Motor neuron (in vitro differentiated cells): ENCODE measurements at regions not wholly inside any gene's neighbourhood (a gene's known extent, or its start where the extent isn't known, plus 50 kb on each side); places are given as distances from the start of the nearest gene placed in this dataset.

Experiments
- ATAC-seq, 8 experiments: fragments of 200-7000 bp; cut with Tn5 transposase; replicated peaks in 6 of 8; 2 replicates each; pipeline ENCODE4 v1.8.0; 2021; ENCODE audit warnings: mild to moderate bottlenecking in 8 of 8, moderate library complexity in 8 of 8
- H3K27ac ChIP-seq, 2 donors: fragments of 250-450 bp; sonication (Bioruptor Pico); 2 replicates each; pipeline ENCODE4 v1.9.0; 2021; ENCODE audit warnings: antibody characterized with exemption in 2 of 2, mild to moderate bottlenecking in 2 of 2, moderate library complexity in 1 of 2
- H3K4me1 ChIP-seq, 2 donors: fragments of 250-450 bp; sonication (Bioruptor Pico); replicated peaks in 1 of 2; 2 replicates each; pipeline ENCODE4 v1.6.1; 2021; ENCODE audit warnings: antibody characterized with exemption in 2 of 2, mild to moderate bottlenecking in 2 of 2, moderate library complexity in 1 of 2
- H3K4me3 ChIP-seq, 5 donors: fragments of 250-450 bp; sonication (Bioruptor Pico); 2 replicates each; pipeline ENCODE4 v1.9.0; 2021; ENCODE audit warnings: antibody characterized with exemption in 5 of 5, mild to moderate bottlenecking in 5 of 5, moderate library complexity in 4 of 5
- WGBS, 10 experiments: fragments of 450-650 bp; shearing (Covaris generic); methylation state at CpG; one replicate each; pipeline ENCODE4 v1.0.0; 2022; 5-methylcytosine and 5-hydroxymethylcytosine counted together
- in situ Hi-C, 9 experiments: fragments of 400-800 bp; cut with MboI; loops; one replicate each; pipeline ENCODE4 v1.15.0; 2021; ENCODE audit warnings: low sequenced_read_pairs in 9 of 9, low pct_unique_long_range_greater_than_20kb in 2 of 9; ENCODE audit not compliant: unreplicated experiment in 9 of 9

- WGBS, 10 experiments, result 33 to 100% (median 80%) methylated on average over 1 of the region's 2 CpGs; no CpG with 5 or more reads in 7 of the 10 experiments
- in situ Hi-C loops, result no loop called here
- no peak overlapping the region for H3K27ac ChIP-seq
- H3K4me3 ChIP-seq, result no peak overlapping the region
- no peaks in the 10 kb centered on the region for H3K4me1 ChIP-seq
- no peak for ATAC-seq
These were observed 862.2 kb upstream of the DPPA4 start for GRCh38 chr3:110199588-110199943.

- no peak for ATAC-seq
- 0 to 89% (median 67%) methylated on average over 1 to 3 of the region's 3 CpGs; no CpG with 5 or more reads in 1 of the 10 experiments for WGBS, 10 experiments
- in situ Hi-C loops, result no loop called here
- Histone ChIP-seq H3K4me1 (no peaks in the 10 kb centered on the region), H3K27ac (no peak overlapping the region), H3K4me3 (no peak overlapping the region)
These were observed 861.4 kb upstream of the NECTIN3 start for GRCh38 chr3:110210086-110210660.

- H3K4me1 ChIP-seq, result no peaks in the 10 kb centered on the region
- no peak overlapping the region for H3K27ac ChIP-seq
- no peak for ATAC-seq
- no peak overlapping the region for H3K4me3 ChIP-seq
- WGBS, 10 experiments, result 25 to 100% (median 100%) methylated on average over 1 of the region's 1 CpG; no CpG with 5 or more reads in 1 of the 10 experiments
- in situ Hi-C loops, result no loop called here
These were observed 845.0 kb upstream of the NECTIN3 start for GRCh38 chr3:110226645-110227044.

GRCh38 chr3:110227991-110228390 lies 843.6 kb upstream of the NECTIN3 start:
- no peak for ATAC-seq
- in situ Hi-C loops, result no loop called here
- peaks cover 0 to 3% of the 10 kb centered on the region in 2 donors for H3K4me1 ChIP-seq
- no peak overlapping the region for H3K4me3 ChIP-seq
- H3K27ac ChIP-seq, result no peak overlapping the region
- WGBS, 10 experiments, result 47 to 100% (median 82%) methylated on average over 1 to 4 of the region's 4 CpGs; no CpG with 5 or more reads in 1 of the 10 experiments

GRCh38 chr3:110234831-110235230 lies 836.8 kb upstream of the NECTIN3 start:
- in situ Hi-C loops, result no loop called here
- peak in 2 of 8 experiments; percentile 36 to 44 for ATAC-seq
- 0 to 96% (median 67%) methylated on average over 1 to 4 of the region's 4 CpGs; no CpG with 5 or more reads in 1 of the 10 experiments for WGBS, 10 experiments
- no peak overlapping the region for H3K27ac ChIP-seq
- H3K4me3 ChIP-seq, result no peak overlapping the region
- H3K4me1 ChIP-seq, result peaks cover 6 to 10% of the 10 kb centered on the region in 2 donors

- WGBS, 10 experiments, result 0 to 67% (median 42%) methylated on average over 2 to 3 of the region's 3 CpGs; no CpG with 5 or more reads in 1 of the 10 experiments
- H3K27ac ChIP-seq, result no peak overlapping the region
- in situ Hi-C loops, result no loop called here
- H3K4me3 ChIP-seq, result no peak overlapping the region
- ATAC-seq, result peak in 5 of 8 experiments; percentile 27 to 79 (median 51)
- peaks cover 6 to 10% of the 10 kb centered on the region in 2 donors for H3K4me1 ChIP-seq
These were observed 834.5 kb upstream of the NECTIN3 start for GRCh38 chr3:110236976-110237610.

GRCh38 chr3:110243081-110243480 lies 828.5 kb upstream of the NECTIN3 start:
- no peak overlapping the region for H3K4me3 ChIP-seq
- no peak for ATAC-seq
- H3K4me1 ChIP-seq, result no peaks in the 10 kb centered on the region
- 33 to 100% (median 88%) methylated on average over 1 to 4 of the region's 4 CpGs for WGBS, 10 experiments
- no peak overlapping the region for H3K27ac ChIP-seq
- in situ Hi-C loops, result no loop called here

- in situ Hi-C loops, result no loop called here
- no peak overlapping the region for H3K4me3 ChIP-seq
- no peak overlapping the region for H3K27ac ChIP-seq
- WGBS, 10 experiments, result 0 to 100% (median 29%) methylated on average over 1 to 2 of the region's 2 CpGs; no CpG with 5 or more reads in 1 of the 10 experiments
- peak in 1 of 8 experiments; percentile 77 for ATAC-seq
- H3K4me1 ChIP-seq, result no peaks in the 10 kb centered on the region
These were observed 824.7 kb upstream of the NECTIN3 start for GRCh38 chr3:110246796-110247376.

- no peak overlapping the region for H3K27ac ChIP-seq
- no peak overlapping the region for H3K4me3 ChIP-seq
- in situ Hi-C loops, result no loop called here
- no peaks in the 10 kb centered on the region for H3K4me1 ChIP-seq
- 69 to 100% (median 97%) methylated on average over 1 of the region's 1 CpG for WGBS, 10 experiments
- ATAC-seq, result no peak
These were observed 823.0 kb upstream of the NECTIN3 start for GRCh38 chr3:110248666-110249065.

GRCh38 chr3:110253794-110254193 lies 817.8 kb upstream of the NECTIN3 start:
- Histone ChIP-seq H3K27ac (no peak overlapping the region), H3K4me3 (no peak overlapping the region), H3K4me1 (no peaks in the 10 kb centered on the region)
- ATAC-seq, result no peak
- in situ Hi-C loops, result no loop called here
- 50 to 100% (median 88%) methylated on average over 1 to 2 of the region's 2 CpGs for WGBS, 10 experiments

GRCh38 chr3:110254591-110254990 lies 817.0 kb upstream of the NECTIN3 start:
- in situ Hi-C loops, result no loop called here
- no peak overlapping the region for H3K4me3 ChIP-seq
- H3K27ac ChIP-seq, result no peak overlapping the region
- 77 to 100% (median 93%) methylated on average over 1 to 7 of the region's 7 CpGs; no CpG with 5 or more reads in 1 of the 10 experiments for WGBS, 10 experiments
- H3K4me1 ChIP-seq, result no peaks in the 10 kb centered on the region
- no peak for ATAC-seq

GRCh38 chr3:110261141-110261540 lies 810.5 kb upstream of the NECTIN3 start:
- Histone ChIP-seq H3K4me1 (no peaks in the 10 kb centered on the region), H3K27ac (no peak overlapping the region), H3K4me3 (no peak overlapping the region)
- in situ Hi-C loops, result no loop called here
- 14 to 100% (median 96%) methylated on average over 1 of the region's 1 CpG; no CpG with 5 or more reads in 4 of the 10 experiments for WGBS, 10 experiments
- no peak for ATAC-seq

GRCh38 chr3:110262896-110263295 lies 808.7 kb upstream of the NECTIN3 start:
- Histone ChIP-seq H3K4me3 (no peak overlapping the region), H3K27ac (no peak overlapping the region), H3K4me1 (no peaks in the 10 kb centered on the region)
- WGBS, 10 experiments, result 45 to 100% (median 83%) methylated on average over 2 to 4 of the region's 4 CpGs; no CpG with 5 or more reads in 1 of the 10 experiments
- no peak for ATAC-seq
- in situ Hi-C loops, result no loop called here
